Liver (tissue), 8 donors: ENCODE measurements at regions not wholly inside any gene's neighbourhood (a gene's known extent, or its start where the extent isn't known, plus 50 kb on each side); places are given as distances from the start of the nearest gene placed in this dataset.

Experiments used
- DNase-seq: peaks from one replicate; pipeline ENCODE4 v3.0.0-alpha.2; 2017; ENCODE audit warnings: low spot score
- H3K27ac ChIP-seq, 2 donors: one replicate each; pipeline ENCODE4 v1.7.0; 2013; ENCODE audit warnings: inconsistent platforms in 2 of 2, low read length in 2 of 2, control low read depth in 1 of 2, low read depth in 1 of 2, mild to moderate bottlenecking in 1 of 2
- H3K27me3 ChIP-seq, 4 donors: one replicate each; pipeline versions ENCODE4 v1.6.1 to v1.7.0; 2013; ENCODE audit warnings: low read length in 3 of 4, inconsistent platforms in 1 of 4, mild to moderate bottlenecking in 1 of 4, moderate library complexity in 1 of 4; ENCODE audit not compliant: control insufficient read depth in 4 of 4, insufficient read depth in 4 of 4
- H3K36me3 ChIP-seq, 4 donors: one replicate each; pipeline versions ENCODE4 v1.6.1 to v1.7.0; 2013; ENCODE audit warnings: low read length in 3 of 4, mild to moderate bottlenecking in 3 of 4, low read depth in 1 of 4, moderate library complexity in 1 of 4; ENCODE audit not compliant: control insufficient read depth in 4 of 4, insufficient read depth in 3 of 4
- H3K4me1 ChIP-seq, 4 donors: one replicate each; pipeline versions ENCODE4 v1.6.1 to v1.7.0; 2013; ENCODE audit warnings: low read length in 3 of 4, mild to moderate bottlenecking in 3 of 4, moderate library complexity in 1 of 4; ENCODE audit not compliant: control insufficient read depth in 4 of 4, insufficient read depth in 4 of 4
- H3K4me3 ChIP-seq, 3 donors: one replicate each; pipeline versions ENCODE4 v1.6.1 to v1.7.0; 2013; ENCODE audit warnings: low read length in 3 of 3, control low read depth in 1 of 3, low read depth in 1 of 3, mild to moderate bottlenecking in 1 of 3
- H3K9ac ChIP-seq, 2 donors: one replicate each; pipeline ENCODE4 v1.7.0; 2013; ENCODE audit warnings: low read length in 2 of 2, mild to moderate bottlenecking in 2 of 2, moderate library complexity in 2 of 2, control low read depth in 1 of 2, low read depth in 1 of 2
- H3K9me3 ChIP-seq, 4 donors: one replicate each; pipeline versions ENCODE4 v1.6.1 to v1.7.0; 2013; ENCODE audit warnings: low read length in 3 of 4; ENCODE audit not compliant: control insufficient read depth in 4 of 4
- CTCF ChIP-seq: fragments of 150-350 bp; IDR thresholded peaks from 2 replicates; pipeline ENCODE4 v1.5.1; 2017; ENCODE audit warnings: improper control_type of control experiment, low read depth, low read length; ENCODE audit not compliant: missing input control
- FOXA2 ChIP-seq: IDR thresholded peaks from 2 replicates; pipeline ENCODE4 v1.6.1; 2016; ENCODE audit warnings: antibody characterized with exemption
- GABPA ChIP-seq, 2 donors: IDR thresholded peaks in 1 of 2; conservative IDR thresholded peaks in 1 of 2; 2 replicates each; pipeline ENCODE4 v1.6.1; 2016; ENCODE audit warnings: antibody characterized with exemption in 2 of 2, mild to moderate bottlenecking in 1 of 2, moderate library complexity in 1 of 2
- HNF4A ChIP-seq, 2 donors: conservative IDR thresholded peaks; 2 replicates each; pipeline ENCODE4 v1.6.1; 2016; ENCODE audit warnings: antibody characterized with exemption in 2 of 2, mild to moderate bottlenecking in 2 of 2
- HNF4G ChIP-seq: IDR thresholded peaks from 2 replicates; pipeline ENCODE4 v1.6.1; 2016; ENCODE audit warnings: antibody characterized with exemption
- MAX ChIP-seq: IDR thresholded peaks from 2 replicates; pipeline ENCODE4 v1.6.1; 2016; ENCODE audit warnings: antibody characterized with exemption
- NR2F2 ChIP-seq: IDR thresholded peaks from 2 replicates; pipeline ENCODE4 v1.6.1; 2016; ENCODE audit warnings: antibody characterized with exemption
- REST ChIP-seq: IDR thresholded peaks from 2 replicates; pipeline ENCODE4 v1.6.1; 2016; ENCODE audit warnings: antibody characterized with exemption, mild to moderate bottlenecking
- RXRA ChIP-seq, 2 donors: IDR thresholded peaks; 2 replicates each; pipeline ENCODE4 v1.6.1; 2017 to 2018; ENCODE audit warnings: antibody characterized with exemption in 2 of 2, mild to moderate bottlenecking in 1 of 2
- SP1 ChIP-seq: IDR thresholded peaks from 2 replicates; pipeline ENCODE4 v1.6.1; 2018; ENCODE audit warnings: antibody characterized with exemption, mild to moderate bottlenecking
- TAF1 ChIP-seq: conservative IDR thresholded peaks from 2 replicates; pipeline ENCODE4 v1.6.1; 2016; ENCODE audit warnings: antibody characterized with exemption, mild to moderate bottlenecking
- YY1 ChIP-seq: IDR thresholded peaks from 2 replicates; pipeline ENCODE4 v1.6.1; 2016; ENCODE audit warnings: antibody characterized with exemption, mild to moderate bottlenecking
- ZBTB33 ChIP-seq: IDR thresholded peaks from 2 replicates; pipeline ENCODE4 v1.6.1; 2016; ENCODE audit warnings: antibody characterized with exemption
- WGBS: extraction: QIAGEN DNeasy Blood & Tissue Kit; methylation state at CpG from one replicate; pipeline ENCODE4 v1.1.7; 2013; 5-methylcytosine and 5-hydroxymethylcytosine counted together
- TF ChIP-seq, protein P1 (sequence below): IDR thresholded peaks from 2 replicates; pipeline ENCODE4 v1.6.1; 2016; ENCODE audit warnings: antibody characterized with exemption
- donor health status: healthy.
- donor health status: healthy.
- donor health status: healthy.
- donor health status: healthy.
- donor health status: healthy.

DNA sequence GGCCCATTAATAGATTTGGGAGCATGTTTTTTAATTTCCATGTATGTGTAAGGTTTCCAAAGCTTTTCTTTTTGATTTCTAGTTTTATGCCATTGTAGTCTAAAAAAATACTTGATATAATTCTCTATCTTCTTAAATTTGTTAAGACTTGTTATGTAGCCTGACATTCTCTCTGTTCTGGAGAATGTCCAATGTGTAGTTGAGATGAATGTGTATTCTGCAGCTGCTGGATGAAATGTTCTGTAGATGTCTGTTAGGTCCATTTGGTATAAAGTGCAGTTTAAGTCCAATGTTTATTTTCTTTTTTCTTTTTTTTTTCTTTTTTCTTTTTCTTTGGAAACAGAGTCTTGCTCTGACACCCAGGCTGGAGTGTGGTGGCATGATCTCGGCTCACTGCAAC is 378.5 kb upstream of the MAD2L1 start:
- WGBS = 88% methylated on average over 1 of the region's 1 CpG

GRCh38 chr4:120443116-120443515 is 376.5 kb upstream of the MAD2L1 start:
- WGBS = 73% methylated on average over 1 of the region's 1 CpG
- no peak for DNase-seq

More for the DNA sequence above, 378.5 kb upstream of the MAD2L1 start:
- no peak overlapping the region for H3K9ac ChIP-seq
- no peak for DNase-seq
- no peaks in the 10 kb centered on the region for H3K27me3 ChIP-seq
- H3K36me3 ChIP-seq = no peaks in the 10 kb centered on the region
- no peaks in the 10 kb centered on the region for H3K9me3 ChIP-seq
- TF ChIP-seq GABPA (IDR thresholded peaks at IDR 0.05 in 1 of 2, conservative IDR thresholded peaks at IDR 0.05 in 1 of 2) (no peak), SP1 (no peak), RXRA (IDR thresholded peaks at IDR 0.05) (no peak), TAF1 (no peak), MAX (no peak), ZBTB33 (no peak), HNF4A (conservative IDR thresholded peaks at IDR 0.05) (no peak), REST (no peak), HNF4G (no peak), NR2F2 (no peak), YY1 (no peak), FOXA2 (no peak)
- TF ChIP-seq, protein P1, sequence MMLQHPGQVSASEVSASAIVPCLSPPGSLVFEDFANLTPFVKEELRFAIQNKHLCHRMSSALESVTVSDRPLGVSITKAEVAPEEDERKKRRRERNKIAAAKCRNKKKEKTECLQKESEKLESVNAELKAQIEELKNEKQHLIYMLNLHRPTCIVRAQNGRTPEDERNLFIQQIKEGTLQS = no peak
- no peaks in the 10 kb centered on the region for H3K4me1 ChIP-seq
- no peak overlapping the region for H3K4me3 ChIP-seq
- no peak overlapping the region for H3K27ac ChIP-seq

More at GRCh38 chr4:120443116-120443515, 376.5 kb upstream of the MAD2L1 start:
- H3K27me3 ChIP-seq = no peaks in the 10 kb centered on the region
- H3K4me3 ChIP-seq = no peak overlapping the region
- no peak overlapping the region for H3K9ac ChIP-seq
- no peak overlapping the region for H3K27ac ChIP-seq
- H3K36me3 ChIP-seq = no peaks in the 10 kb centered on the region
- H3K9me3 ChIP-seq = no peaks in the 10 kb centered on the region
- TF ChIP-seq, protein P1 = no peak
- no peak for TF ChIP-seq SP1
- no peak for TF ChIP-seq MAX
- no peak for TF ChIP-seq CTCF
- H3K4me1 ChIP-seq = no peaks in the 10 kb centered on the region
